HEK293 (cell line): ENCODE measurements at regions not wholly inside any gene's neighbourhood (a gene's known extent, or its start where the extent isn't known, plus 50 kb on each side); places are given as distances from the start of the nearest gene placed in this dataset.

Experiments used
- CTCF ChIA-PET: fragments of 350-600 bp; formaldehyde crosslinking; extraction: SDS; loops from one replicate; lab custom pipeline; 2021; ENCODE audit warnings: antibody characterized with exemption; lab: Yijun Ruan, JAX
- POLR2A ChIA-PET: fragments of 300-600 bp; formaldehyde crosslinking; extraction: SDS; loops from one replicate; lab custom pipeline; 2020; ENCODE audit warnings: antibody characterized with exemption, inconsistent platforms; lab: Yijun Ruan, JAX
- H3K27ac ChIP-seq: fragments of 200-500 bp; sonication (Bioruptor generic); 2 replicates; pipeline ENCODE4 v1.5.1; 2014; ENCODE audit warnings: low read depth, low read length, control low read depth, inconsistent platforms; ENCODE audit errors: extremely low read depth
- H3K36me3 ChIP-seq, 2 experiments: fragments of 200-500 bp in 1 of 2; sonication (Bioruptor generic) in 1 of 2; 1 replicate in 1 of 2; 2 replicates in 1 of 2; pipeline ENCODE4 v1.5.1; 2014 to 2017; ENCODE audit warnings: inconsistent platforms in 2 of 2, low read length in 2 of 2; ENCODE audit not compliant: control insufficient read depth in 2 of 2, insufficient read depth in 1 of 2
- H3K4me1 ChIP-seq: fragments of 200-500 bp; sonication (Bioruptor generic); 2 replicates; pipeline ENCODE4 v1.5.1; 2014; ENCODE audit warnings: mild to moderate bottlenecking, low read length, inconsistent platforms; ENCODE audit not compliant: control insufficient read depth, insufficient read depth
- H3K4me3 ChIP-seq: 2 replicates; pipeline ENCODE4 v1.5.1; 2011; ENCODE audit warnings: low read depth, mild to moderate bottlenecking, control low read depth, low read length, moderate library complexity
- H3K9me3 ChIP-seq: fragments of 200-500 bp; sonication (Bioruptor generic); 2 replicates; pipeline ENCODE4 v1.5.1; 2014; ENCODE audit warnings: low read depth, low read length, inconsistent platforms; ENCODE audit not compliant: control insufficient read depth, insufficient read depth
- GLIS1 ChIP-seq: fragments of 450-650 bp; formaldehyde crosslinking; IDR thresholded peaks from 2 replicates; pipeline ENCODE4 v1.5.1; 2016; ENCODE audit warnings: missing biosample characterization, missing genetic modification characterization
- KLF1 ChIP-seq: fragments of 450-650 bp; formaldehyde crosslinking; IDR thresholded peaks from 2 replicates; pipeline ENCODE4 v1.5.1; 2016; ENCODE audit warnings: missing biosample characterization, missing genetic modification characterization
- KLF10 ChIP-seq: fragments of 450-650 bp; IDR thresholded peaks from 2 replicates; pipeline ENCODE4 v1.5.1; 2018; ENCODE audit warnings: missing biosample characterization, mild to moderate bottlenecking, missing genetic modification characterization
- KLF8 ChIP-seq: fragments of 450-650 bp; formaldehyde crosslinking; IDR thresholded peaks from 2 replicates; pipeline ENCODE4 v1.5.1; 2016; ENCODE audit warnings: missing biosample characterization, missing genetic modification characterization
- OSR2 ChIP-seq: fragments of 450-650 bp; formaldehyde crosslinking; IDR thresholded peaks from 2 replicates; pipeline ENCODE4 v1.5.1; 2016; ENCODE audit warnings: missing biosample characterization, missing genetic modification characterization
- REPIN1 ChIP-seq: fragments of 450-650 bp; formaldehyde crosslinking; IDR thresholded peaks from 2 replicates; pipeline ENCODE4 v1.5.1; 2017; ENCODE audit warnings: missing biosample characterization, missing genetic modification characterization, low read depth
- ZBTB11 ChIP-seq: fragments of 450-650 bp; formaldehyde crosslinking; conservative IDR thresholded peaks from 2 replicates; pipeline ENCODE4 v1.5.1; 2016; ENCODE audit warnings: low read depth, missing biosample characterization, missing genetic modification characterization
- ZBTB21 ChIP-seq: fragments of 450-650 bp; formaldehyde crosslinking; IDR thresholded peaks from 2 replicates; pipeline ENCODE4 v1.5.1; 2017; ENCODE audit warnings: missing biosample characterization, missing genetic modification characterization
- ZEB2 ChIP-seq: fragments of 450-650 bp; formaldehyde crosslinking; IDR thresholded peaks from 2 replicates; pipeline ENCODE4 v1.5.1; 2016; ENCODE audit warnings: missing biosample characterization, missing genetic modification characterization
- ZIC2 ChIP-seq: fragments of 450-650 bp; formaldehyde crosslinking; IDR thresholded peaks from 2 replicates; pipeline ENCODE4 v1.5.1; 2016; ENCODE audit warnings: missing biosample characterization, missing genetic modification characterization
- ZNF10 ChIP-seq: fragments of 450-650 bp; formaldehyde crosslinking; IDR thresholded peaks from 2 replicates; pipeline ENCODE4 v1.5.1; 2017; ENCODE audit warnings: missing biosample characterization, missing genetic modification characterization
- ZNF19 ChIP-seq: fragments of 450-650 bp; formaldehyde crosslinking; IDR thresholded peaks from 2 replicates; pipeline ENCODE4; 2016; ENCODE audit warnings: missing biosample characterization, missing genetic modification characterization, low read depth
- ZNF223 ChIP-seq: fragments of 450-650 bp; formaldehyde crosslinking; IDR thresholded peaks from 2 replicates; pipeline ENCODE4 v1.5.1; 2016; ENCODE audit warnings: missing biosample characterization, missing genetic modification characterization
- ZNF433 ChIP-seq: fragments of 450-650 bp; formaldehyde crosslinking; IDR thresholded peaks from 2 replicates; pipeline ENCODE4 v1.5.1; 2016; ENCODE audit warnings: missing biosample characterization, missing genetic modification characterization, low read depth
- ZNF501 ChIP-seq: fragments of 450-650 bp; formaldehyde crosslinking; IDR thresholded peaks from 2 replicates; pipeline ENCODE4 v1.5.1; 2016; ENCODE audit warnings: missing biosample characterization, missing genetic modification characterization
- ZNF571 ChIP-seq: fragments of 450-650 bp; formaldehyde crosslinking; IDR thresholded peaks from 2 replicates; pipeline ENCODE4 v1.5.0; 2017; ENCODE audit warnings: missing biosample characterization, missing genetic modification characterization
- ZNF596 ChIP-seq: fragments of 450-650 bp; IDR thresholded peaks from 2 replicates; pipeline ENCODE4 v1.5.0; 2018; ENCODE audit warnings: missing biosample characterization, mild to moderate bottlenecking, missing genetic modification characterization, moderate library complexity
- ZNF600 ChIP-seq: fragments of 450-650 bp; formaldehyde crosslinking; IDR thresholded peaks from 2 replicates; pipeline ENCODE4 v1.5.1; 2016; ENCODE audit warnings: missing biosample characterization, missing genetic modification characterization
- ZNF629 ChIP-seq: fragments of 450-650 bp; formaldehyde crosslinking; IDR thresholded peaks from 2 replicates; pipeline ENCODE4 v1.5.1; 2017; ENCODE audit warnings: missing biosample characterization, missing genetic modification characterization
- ZNF660 ChIP-seq: fragments of 450-650 bp; IDR thresholded peaks from 2 replicates; pipeline ENCODE4 v1.5.1; 2018; ENCODE audit warnings: missing biosample characterization, mild to moderate bottlenecking, missing genetic modification characterization
- ZNF830 ChIP-seq: fragments of 450-650 bp; IDR thresholded peaks from 2 replicates; pipeline ENCODE4 v1.5.0; 2018; ENCODE audit warnings: missing biosample characterization, missing genetic modification characterization, low read depth, mild to moderate bottlenecking, moderate library complexity
- TF ChIP-seq, protein P1 (sequence below): fragments of 450-650 bp; formaldehyde crosslinking; conservative IDR thresholded peaks from 2 replicates; pipeline ENCODE4 v1.5.1; 2016; ENCODE audit warnings: low read depth, missing biosample characterization, missing genetic modification characterization
- TF ChIP-seq, protein P2 (sequence below): fragments of 450-650 bp; formaldehyde crosslinking; optimal IDR thresholded peaks from 2 replicates; pipeline ENCODE3; 2016; ENCODE audit warnings: missing biosample characterization, mild to moderate bottlenecking, missing genetic modification characterization
- TF ChIP-seq, protein P3 (sequence below): fragments of 450-650 bp; formaldehyde crosslinking; IDR thresholded peaks from 2 replicates; pipeline ENCODE4 v1.5.1; 2016; ENCODE audit warnings: missing biosample characterization, missing genetic modification characterization

- H3K4me3 ChIP-seq = no peak overlapping the region
- ChIA-PET POLR2A (interaction anchor here (0.5 kb wide), 1 partner anchor 431 kb away, joined by 5 read pairs; no protein-coding TSS in a partner anchor), CTCF (interaction anchor here (0.7 kb wide), 1 partner anchor 387 kb away, joined by 3 read pairs; no protein-coding TSS in a partner anchor)
- TF ChIP-seq, protein P1, sequence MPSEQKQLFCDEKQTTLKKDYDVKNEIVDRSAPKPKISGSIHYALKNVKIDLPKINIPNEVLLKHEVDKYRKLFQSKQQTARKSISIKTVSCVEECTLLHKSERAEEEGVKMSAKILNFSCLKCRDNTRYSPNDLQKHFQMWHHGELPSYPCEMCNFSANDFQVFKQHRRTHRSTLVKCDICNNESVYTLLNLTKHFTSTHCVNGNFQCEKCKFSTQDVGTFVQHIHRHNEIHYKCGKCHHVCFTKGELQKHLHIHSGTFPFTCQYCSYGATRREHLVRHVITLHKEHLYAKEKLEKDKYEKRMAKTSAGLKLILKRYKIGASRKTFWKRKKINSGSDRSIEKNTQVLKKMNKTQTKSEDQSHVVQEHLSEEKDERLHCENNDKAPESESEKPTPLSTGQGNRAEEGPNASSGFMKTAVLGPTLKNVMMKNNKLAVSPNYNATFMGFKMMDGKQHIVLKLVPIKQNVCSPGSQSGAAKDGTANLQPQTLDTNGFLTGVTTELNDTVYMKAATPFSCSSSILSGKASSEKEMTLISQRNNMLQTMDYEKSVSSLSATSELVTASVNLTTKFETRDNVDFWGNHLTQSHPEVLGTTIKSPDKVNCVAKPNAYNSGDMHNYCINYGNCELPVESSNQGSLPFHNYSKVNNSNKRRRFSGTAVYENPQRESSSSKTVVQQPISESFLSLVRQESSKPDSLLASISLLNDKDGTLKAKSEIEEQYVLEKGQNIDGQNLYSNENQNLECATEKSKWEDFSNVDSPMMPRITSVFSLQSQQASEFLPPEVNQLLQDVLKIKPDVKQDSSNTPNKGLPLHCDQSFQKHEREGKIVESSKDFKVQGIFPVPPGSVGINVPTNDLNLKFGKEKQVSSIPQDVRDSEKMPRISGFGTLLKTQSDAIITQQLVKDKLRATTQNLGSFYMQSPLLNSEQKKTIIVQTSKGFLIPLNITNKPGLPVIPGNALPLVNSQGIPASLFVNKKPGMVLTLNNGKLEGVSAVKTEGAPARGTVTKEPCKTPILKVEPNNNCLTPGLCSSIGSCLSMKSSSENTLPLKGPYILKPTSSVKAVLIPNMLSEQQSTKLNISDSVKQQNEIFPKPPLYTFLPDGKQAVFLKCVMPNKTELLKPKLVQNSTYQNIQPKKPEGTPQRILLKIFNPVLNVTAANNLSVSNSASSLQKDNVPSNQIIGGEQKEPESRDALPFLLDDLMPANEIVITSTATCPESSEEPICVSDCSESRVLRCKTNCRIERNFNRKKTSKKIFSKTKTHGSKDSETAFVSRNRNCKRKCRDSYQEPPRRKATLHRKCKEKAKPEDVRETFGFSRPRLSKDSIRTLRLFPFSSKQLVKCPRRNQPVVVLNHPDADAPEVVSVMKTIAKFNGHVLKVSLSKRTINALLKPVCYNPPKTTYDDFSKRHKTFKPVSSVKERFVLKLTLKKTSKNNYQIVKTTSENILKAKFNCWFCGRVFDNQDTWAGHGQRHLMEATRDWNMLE = 0 out of 2 replicates have a peak, but pooled peaks have one; percentile 30
- TF ChIP-seq ZNF19 (tag by site-specific recombination) (no peak), ZNF830 (no peak), ZNF501 (0 out of 2 replicates have a peak, but pooled peaks have one; percentile 63), ZBTB11 (tag by site-specific recombination) (no peak), KLF1 (peak; percentile 10; the same call in 1 of the 2 replicates), KLF10 (tag by site-specific recombination) (peak; percentile 68), ZNF10 (tag by site-specific recombination) (peak; percentile 66), GLIS1 (0 out of 2 replicates have a peak, but pooled peaks have one; percentile 37), ZNF660 (0 out of 2 replicates have a peak, but pooled peaks have one; percentile 53), OSR2 (peak; percentile 80), ZNF571 (tag by site-specific recombination) (no peak), ZEB2 (peak; percentile 74), ZNF596 (tag by site-specific recombination) (0 out of 2 replicates have a peak, but pooled peaks have one; percentile 7), ZIC2 (tag by site-specific recombination) (peak; percentile 94), ZNF629 (tag by site-specific recombination) (peak; percentile 64), ZNF600 (tag by site-specific recombination) (peak; percentile 71), ZBTB21 (tag by site-specific recombination) (peak; percentile 36; the same call in 1 of the 2 replicates), ZNF223 (tag by site-specific recombination) (no peak), ZNF433 (tag by site-specific recombination) (no peak), KLF8 (tag by site-specific recombination) (0 out of 2 replicates have a peak, but pooled peaks have one; percentile 33), REPIN1 (tag by site-specific recombination) (no peak)
- TF ChIP-seq, protein P2, sequence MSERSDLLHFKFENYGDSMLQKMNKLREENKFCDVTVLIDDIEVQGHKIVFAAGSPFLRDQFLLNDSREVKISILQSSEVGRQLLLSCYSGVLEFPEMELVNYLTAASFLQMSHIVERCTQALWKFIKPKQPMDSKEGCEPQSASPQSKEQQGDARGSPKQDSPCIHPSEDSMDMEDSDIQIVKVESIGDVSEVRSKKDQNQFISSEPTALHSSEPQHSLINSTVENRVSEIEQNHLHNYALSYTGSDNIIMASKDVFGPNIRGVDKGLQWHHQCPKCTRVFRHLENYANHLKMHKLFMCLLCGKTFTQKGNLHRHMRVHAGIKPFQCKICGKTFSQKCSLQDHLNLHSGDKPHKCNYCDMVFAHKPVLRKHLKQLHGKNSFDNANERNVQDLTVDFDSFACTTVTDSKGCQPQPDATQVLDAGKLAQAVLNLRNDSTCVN (tag by site-specific recombination) = no peak
- TF ChIP-seq, protein P3, sequence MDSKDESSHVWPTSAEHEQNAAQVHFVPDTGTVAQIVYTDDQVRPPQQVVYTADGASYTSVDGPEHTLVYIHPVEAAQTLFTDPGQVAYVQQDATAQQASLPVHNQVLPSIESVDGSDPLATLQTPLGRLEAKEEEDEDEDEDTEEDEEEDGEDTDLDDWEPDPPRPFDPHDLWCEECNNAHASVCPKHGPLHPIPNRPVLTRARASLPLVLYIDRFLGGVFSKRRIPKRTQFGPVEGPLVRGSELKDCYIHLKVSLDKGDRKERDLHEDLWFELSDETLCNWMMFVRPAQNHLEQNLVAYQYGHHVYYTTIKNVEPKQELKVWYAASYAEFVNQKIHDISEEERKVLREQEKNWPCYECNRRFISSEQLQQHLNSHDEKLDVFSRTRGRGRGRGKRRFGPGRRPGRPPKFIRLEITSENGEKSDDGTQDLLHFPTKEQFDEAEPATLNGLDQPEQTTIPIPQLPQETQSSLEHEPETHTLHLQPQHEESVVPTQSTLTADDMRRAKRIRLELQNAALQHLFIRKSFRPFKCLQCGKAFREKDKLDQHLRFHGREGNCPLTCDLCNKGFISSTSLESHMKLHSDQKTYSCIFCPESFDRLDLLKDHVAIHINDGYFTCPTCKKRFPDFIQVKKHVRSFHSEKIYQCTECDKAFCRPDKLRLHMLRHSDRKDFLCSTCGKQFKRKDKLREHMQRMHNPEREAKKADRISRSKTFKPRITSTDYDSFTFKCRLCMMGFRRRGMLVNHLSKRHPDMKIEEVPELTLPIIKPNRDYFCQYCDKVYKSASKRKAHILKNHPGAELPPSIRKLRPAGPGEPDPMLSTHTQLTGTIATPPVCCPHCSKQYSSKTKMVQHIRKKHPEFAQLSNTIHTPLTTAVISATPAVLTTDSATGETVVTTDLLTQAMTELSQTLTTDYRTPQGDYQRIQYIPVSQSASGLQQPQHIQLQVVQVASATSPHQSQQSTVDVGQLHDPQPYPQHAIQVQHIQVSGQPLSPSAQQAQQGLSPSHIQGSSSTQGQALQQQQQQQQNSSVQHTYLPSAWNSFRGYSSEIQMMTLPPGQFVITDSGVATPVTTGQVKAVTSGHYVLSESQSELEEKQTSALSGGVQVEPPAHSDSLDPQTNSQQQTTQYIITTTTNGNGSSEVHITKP (tag by site-specific recombination) = peak; percentile 57; the same call in 1 of the 2 replicates
Observed at GRCh38 chr5:124902097-124902821, 155.8 kb upstream of the ZNF608 start.

More at GRCh38 chr5:124902097-124902821, 155.8 kb upstream of the ZNF608 start:
- Histone ChIP-seq H3K27ac (peak overlapping the region; percentile 67), H3K4me1 (peaks cover 39% of the 10 kb centered on the region), H3K36me3 (no peaks in the 10 kb centered on the region), H3K9me3 (no peaks in the 10 kb centered on the region)
